SHP77 treated with DMSO at 0.1 percent for 48 hours (cell line): ENCODE measurements at regions not wholly inside any gene's neighbourhood (a gene's known extent, or its start where the extent isn't known, plus 50 kb on each side); places are given as distances from the start of the nearest gene placed in this dataset.
"Not testable (repeated sequence)": the region's sequence is repeated elsewhere in the genome, so short reads cannot be mapped to it uniquely, and the experiment has no call there.

Experiments used
- DNase-seq: peaks from one replicate; lab custom pipeline; 2025; lab: John Stamatoyannopoulos, UW

DNA sequence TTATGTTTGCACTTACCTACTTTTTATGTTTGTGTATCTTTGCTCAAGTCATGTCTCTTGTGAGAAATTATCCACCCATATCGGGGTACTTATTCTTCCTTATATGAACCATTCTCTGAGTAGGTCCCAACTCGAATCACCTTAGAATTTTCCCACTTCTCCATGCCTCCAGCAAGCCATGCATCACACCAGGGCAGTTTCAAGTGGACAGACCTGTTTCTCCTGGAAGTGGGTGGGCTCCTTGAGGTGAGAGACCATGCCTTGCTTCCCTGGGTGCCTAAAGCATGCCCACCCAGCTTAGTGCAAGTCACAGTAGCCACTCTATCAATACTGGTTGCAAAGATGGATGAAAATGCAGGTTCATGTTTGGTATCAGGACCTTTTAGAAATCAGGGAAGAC lies 187.2 kb downstream of the KIT start:
- DNase-seq: no peak

DNA sequence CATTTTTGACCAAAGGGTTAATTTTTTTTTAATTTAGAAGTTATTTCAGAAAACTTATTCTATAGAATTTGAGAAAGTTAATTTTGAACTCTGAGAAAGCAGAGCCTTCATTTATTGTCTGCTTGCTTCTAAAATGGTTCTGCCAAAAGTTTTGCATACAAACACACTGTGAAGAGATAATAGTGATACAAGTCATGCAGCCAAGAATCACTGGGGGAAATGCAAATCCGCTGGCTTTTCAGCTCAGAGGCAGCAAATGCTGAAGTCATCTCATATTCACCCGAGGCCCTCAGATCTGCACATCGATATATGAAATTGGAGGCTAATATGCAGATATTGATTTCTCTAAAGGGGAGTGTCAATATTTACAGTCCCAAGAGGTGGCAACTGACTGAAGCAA lies 186.2 kb downstream of the KIT start:
- DNase-seq: no peak

DNA sequence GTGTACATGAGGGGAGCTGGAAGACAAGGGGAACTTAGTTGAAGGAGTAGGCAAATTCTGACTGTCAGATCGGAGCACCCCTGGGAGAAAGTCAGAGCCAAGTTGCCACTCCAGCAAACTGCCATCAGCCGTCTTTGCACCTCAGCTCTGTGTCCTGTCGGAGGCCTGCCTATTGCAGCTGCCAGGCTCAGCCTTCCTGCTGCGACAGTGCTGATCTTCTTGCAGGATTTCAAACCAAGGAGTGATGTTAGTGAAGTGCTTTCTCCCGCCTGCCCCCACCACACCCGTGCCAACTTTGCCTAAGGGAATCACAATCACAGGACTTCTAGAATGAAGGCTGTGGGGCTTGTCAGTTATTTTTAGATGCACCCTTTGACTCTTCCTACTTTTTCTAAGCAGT lies 185.3 kb downstream of the KIT start:
- no peak for DNase-seq

DNA sequence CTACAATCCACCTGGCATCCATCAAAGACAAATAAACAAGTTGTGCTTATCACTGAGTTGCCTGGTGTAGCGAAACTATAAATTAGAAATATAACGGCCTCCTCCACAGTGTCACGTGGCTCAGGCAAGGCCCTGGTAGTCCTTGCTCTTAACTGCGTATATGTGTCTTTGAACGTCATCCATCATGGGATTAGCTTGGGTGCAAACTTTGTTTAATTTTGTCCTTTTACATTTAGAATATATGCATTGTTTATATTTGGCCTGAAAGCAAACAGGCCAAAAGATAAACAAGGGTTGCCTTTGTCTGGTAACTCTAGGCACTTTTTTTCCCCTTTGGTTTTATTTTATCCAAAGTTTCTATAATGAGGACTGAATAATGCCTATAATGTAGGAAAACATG lies 184.9 kb downstream of the KIT start:
- DNase-seq: no peak

DNA sequence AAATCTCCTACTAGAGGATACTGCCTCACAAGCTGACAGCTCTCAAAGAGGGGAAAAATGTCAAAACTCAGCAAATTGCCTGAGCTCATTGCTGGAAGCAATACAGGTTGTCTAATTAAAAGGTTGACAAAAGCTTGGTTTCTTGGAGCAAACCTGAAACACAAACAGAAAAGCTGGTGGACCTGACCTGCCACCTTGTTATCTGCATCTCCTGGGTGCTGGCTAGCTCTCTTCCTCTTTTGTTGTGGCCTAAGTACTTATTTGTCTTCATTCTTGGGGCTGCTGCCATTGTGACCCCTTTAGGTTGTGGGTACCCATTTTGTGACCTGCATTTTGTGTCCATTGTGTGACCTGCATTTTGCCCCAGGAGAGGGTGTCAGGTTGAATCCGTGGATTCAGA lies 184.5 kb downstream of the KIT start:
- DNase-seq: no peak

DNA sequence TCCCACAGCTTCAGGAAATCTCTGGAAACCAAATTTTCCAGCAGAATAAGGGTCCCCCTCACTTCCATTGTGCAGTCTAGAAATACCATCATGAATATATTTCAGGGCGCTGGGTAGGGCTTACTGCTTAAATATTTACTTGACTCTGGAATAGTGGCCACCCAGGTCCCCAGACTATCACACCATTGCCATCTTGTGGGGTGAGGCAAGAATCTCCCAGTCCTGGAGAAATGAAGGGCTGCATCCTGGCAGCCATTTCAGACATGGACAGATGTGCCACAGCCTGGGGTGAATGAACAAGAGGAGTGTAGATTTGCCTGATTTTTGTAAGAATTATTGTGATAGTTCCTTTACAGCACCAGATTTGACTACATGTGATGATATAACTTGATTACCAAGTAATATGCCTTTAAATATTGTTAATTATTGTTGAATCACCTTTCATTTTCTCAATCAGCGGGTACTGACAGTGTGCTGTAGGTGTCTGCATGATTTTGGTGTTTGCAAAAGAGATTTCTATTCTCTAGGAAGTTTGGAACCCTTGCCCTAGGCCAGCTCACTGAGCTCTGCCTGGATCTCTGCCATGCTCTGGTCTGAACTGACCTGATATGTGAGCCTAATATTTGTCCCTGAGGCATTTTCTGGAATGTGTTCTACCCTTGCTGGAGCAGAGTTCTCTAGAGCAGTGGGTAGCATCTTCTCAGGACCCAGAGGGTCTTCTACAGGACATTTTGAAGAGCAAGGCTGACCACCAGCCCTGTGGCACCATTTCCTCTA lies 183.4 kb downstream of the KIT start:
- no peak for DNase-seq

DNA sequence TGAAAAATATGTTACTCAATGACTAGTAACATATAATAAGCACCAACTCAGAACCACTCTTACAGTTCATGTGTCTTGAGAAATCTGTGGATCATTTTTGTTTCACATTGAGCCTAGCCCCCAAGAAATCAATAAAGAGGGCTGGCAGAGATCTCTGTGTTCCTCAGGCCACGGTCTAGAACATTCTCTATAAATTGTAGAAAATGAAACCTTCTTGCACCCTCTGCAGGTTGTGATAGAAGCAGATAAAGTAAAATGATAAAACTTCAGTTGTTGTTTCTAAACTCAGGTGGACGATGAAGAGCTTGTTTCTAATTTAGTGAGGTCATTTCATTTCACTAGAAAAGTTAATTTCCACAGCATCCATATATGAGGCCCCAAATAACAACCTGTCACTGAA lies 182.7 kb downstream of the KIT start:
- DNase-seq: no peak

DNA sequence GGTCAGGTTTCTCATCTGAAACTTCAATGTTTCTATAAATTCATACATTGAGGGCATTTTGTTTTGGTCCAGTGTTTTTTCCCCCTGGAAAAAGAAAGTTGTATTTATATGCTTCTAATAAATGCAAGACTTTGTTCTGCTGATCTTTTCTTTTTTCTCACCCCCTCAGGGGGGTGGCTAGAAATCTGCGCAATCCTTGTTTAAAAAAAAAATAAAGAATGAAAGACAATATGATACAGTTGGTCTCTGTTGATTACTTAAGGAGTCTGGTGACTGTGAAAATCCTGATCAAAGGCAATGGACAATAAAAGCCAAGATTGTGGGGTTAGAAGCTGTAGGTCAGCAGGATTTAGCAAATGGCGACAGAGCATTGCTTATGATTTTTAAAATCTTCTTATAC lies 180.5 kb downstream of the KIT start:
- no peak for DNase-seq

DNA sequence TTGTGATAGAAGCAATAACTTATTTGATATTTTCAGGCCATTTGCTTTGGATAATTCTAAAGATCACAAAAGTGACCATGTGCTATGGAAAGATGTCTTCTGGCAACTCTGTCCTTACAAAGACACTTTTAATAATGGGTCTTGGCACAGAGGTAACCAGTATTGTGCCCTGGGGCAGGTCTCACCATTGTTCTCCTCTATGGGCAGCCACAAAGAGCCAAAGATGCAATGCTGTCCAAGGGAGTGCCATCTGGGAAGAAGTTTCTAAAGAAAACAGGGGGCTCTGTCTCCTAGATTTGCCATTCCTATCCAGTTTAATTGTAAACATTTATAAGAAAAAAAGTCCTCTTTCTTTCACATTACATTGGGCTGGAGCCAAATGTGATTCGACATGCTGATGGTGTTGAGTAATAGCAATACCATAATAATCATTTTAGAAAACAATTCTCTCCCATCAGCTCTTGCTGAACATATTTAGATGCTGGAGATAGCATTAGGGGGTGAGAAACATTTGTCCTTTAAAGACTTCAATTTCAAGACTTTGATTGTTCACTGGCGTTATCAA lies 179.9 kb downstream of the KIT start:
- no peak for DNase-seq

DNA sequence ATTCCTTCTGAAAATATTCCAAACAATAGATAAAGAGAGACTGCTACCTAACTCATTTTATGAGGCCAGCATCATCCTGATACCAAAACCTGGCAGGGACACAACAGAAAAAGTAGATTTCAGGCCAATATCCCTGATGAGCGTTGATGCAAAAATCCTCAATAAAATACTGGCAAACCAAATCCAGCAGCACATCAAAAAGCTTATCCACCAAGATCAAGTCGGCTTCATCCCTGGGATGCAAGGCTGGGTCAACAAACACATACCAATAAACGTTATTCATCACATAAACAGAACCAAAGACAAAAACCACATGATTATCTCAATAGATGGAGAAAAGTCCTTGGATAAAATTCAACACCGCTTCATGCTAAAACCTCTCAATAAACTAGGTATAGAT lies 170.6 kb downstream of the KIT start:
- not testable (repeated sequence) for DNase-seq

DNA sequence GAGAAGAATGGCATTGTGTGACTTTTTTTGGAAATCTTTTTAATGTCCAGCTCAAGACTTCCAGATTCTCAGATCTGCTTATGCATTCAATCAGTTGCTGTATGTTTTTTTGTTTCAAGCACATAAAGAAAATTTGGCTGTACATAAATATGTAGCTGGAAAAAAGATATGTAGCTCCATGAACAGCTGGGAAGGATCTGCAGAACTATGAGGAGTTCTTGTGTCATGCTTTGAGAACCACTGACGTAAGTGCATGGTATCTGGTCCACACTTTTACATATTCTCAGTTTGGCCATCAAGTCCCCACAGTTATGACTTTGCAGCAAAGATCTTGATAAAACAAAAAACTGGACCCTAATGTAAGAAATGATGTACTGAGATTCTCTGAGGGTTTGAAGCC lies 165.9 kb downstream of the KIT start:
- DNase-seq: no peak

DNA sequence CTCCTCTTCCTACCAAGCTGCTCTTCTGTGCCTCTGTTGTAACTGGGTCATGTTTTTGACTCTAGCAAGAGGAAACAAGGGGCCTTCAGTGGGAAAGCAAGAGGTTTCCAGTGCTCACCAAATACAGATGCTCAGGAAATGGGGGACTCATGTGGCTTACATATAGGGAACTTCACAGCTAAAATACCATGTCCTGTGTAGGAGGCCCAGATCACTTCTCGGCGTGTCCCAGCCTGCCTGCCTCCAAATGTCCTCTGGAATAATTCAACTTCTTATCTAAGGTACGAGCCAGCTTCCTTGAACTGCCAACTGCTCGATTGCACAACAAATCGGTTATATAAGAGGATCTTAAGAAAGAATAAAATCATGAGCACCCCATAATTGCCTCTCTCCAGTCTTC lies 161.3 kb downstream of the KIT start:
- DNase-seq: no peak

DNA sequence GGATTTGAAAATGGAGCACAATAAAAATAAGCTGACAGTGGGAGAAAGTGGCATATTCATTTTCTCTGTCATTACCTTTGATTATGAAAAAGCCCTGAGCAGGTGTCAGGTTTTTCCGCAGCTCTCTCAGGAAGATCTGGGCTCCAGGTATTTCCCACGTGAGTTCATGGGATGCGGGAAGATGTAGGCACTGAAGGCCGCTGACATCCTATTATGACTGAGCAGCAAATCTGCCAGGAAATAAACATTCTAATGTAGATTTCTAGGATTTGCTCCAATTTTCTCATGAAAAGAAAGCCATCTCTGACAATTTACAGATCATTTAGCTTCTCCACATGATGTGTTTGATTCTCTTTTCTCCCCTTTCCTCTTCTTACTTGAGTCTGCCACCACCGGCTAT lies 160.7 kb downstream of the KIT start:
- DNase-seq: no peak

DNA sequence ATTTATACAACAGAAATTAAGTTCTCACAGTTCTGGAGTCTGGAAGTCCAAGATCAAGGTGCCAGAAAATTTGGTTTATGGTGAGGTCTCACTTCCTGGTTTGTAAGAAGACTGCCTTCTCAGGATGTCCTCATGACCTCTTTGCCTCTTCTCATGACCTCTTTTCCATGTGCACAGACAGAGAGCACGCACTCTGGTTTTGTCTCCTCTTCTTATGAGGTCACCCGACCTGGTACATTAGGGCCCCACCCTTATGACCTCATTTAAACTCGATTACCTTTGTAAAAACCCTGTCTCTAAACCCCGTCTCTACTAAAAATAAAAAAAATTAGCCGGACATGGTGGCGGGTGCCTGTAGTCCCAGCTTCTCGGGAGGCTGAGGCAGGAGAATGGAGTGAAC lies 155.9 kb downstream of the KIT start:
- no peak for DNase-seq

DNA sequence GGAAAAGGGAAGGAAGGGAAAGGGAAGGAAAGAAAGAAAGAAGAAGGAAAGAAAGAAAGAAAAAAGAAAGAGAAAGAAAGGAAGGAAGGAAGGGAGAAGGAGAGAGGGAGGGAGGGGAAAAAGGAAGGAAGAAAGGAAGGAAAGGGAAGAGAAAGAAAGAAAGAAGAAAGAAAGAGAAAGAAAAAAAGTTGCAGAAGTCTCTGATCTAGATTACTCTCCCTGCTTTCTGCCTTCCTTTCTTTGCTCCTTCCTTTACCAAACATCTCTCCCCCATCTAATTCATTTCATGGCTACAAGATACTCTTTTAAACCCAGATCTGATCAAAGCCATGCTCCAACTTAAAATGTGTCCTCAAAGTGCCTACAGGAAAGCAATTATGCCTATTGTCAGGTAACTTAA lies 148.6 kb downstream of the KIT start:
- DNase-seq: no peak

DNA sequence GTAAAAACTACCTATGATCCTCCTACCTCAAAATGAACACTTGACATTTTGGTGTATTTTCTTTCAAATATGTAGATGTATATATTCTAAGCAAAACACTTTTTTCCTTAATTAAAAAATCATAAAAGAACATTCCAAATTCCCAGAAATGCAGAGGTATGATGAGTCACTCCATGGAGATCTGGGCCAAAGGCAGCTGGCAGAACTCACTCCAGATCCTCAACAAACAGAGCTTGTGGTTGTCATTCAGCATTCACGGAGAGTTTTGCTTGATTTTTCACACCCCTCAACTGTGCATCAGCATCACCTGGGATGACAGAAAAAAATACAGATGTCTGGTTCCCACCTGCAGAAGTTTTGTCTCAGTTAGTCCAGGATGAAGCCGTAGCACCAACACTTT lies 144.6 kb downstream of the KIT start:
- no peak for DNase-seq

DNA sequence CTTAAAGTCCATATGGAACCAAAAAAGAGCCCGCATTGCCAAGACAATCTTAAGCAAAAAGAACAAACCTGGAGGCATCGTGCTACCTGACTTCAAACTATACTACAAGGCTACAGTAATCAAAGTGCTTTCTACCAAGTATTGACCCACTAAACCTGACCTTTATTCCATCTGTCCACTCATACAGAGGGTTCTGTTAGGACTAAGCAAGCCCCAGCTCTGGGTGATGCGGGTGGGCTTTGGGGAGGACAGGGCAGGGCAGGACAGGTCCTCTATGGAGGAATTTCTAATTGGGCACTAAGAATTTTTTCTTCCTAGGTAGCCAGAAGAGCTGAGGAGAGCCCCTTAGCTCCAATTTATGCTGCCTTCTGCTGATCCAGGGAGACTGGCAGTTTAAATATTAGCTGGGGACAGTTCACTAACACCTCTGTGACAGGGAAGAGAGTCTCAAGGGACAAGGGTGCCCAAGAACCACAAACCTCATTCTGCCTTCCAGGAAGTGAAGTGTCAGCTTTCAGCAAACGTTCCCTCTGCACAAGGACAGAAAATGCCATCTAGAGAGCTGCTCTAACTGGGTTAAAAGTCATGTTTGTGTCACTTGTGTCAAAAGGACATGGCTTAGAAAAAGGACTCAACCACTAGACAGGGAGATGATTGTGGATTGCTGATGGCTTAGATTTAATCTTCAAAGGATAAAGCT lies 143.2 kb downstream of the KIT start:
- no peak for DNase-seq

DNA sequence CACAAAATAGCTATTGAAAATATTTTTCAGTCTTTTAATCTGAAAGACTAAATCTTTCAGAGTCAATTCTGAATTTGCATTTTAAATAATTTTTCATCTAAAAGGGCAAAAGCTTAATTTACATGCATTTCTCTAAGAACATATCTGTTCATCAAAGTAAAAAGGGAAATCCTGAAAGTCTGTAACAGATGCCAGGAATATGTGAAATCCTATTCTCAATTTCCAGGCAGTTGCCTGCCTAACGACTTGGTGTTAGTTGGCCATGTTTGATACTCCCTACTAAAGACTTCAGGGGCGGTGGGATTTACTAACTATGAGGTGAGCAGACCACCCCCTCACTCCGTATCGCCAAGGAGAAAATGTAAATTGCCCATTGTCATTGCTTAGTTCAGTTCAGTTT lies 136.8 kb downstream of the KIT start:
- DNase-seq: no peak

DNA sequence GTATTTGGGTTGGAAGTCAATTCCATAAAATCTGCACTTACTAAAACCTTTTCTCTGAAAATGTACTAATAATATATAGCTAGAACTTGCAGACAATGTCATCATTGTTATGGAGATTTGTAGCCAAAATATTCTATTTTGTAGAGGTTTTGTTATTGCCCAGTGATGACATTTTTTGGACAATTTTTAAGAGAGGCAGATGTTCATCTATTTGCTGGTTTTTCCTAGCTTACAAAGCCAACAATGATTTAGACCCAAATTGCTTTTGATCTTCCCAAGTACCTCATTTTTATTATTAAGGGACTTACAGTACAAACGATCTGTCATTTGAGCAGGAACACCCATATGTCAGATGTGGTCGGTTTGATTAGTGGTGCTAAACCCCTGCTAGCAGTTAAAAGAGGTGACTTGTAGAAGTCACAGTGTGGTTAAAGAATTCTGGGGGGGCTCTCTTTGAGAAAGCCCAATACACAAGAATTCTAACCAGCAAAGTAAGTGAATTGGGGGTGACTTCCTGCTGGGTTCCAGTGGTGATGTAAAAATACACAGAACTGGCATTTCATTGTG lies 136.2 kb downstream of the KIT start:
- no peak for DNase-seq
